SK-MEL-5 (cell line): ENCODE measurements at regions not wholly inside any gene's neighbourhood (a gene's known extent, or its start where the extent isn't known, plus 50 kb on each side); places are given as distances from the start of the nearest gene placed in this dataset.

ENCODE experiments used
- DNase-seq: peaks from one replicate; pipeline ENCODE4 v3.0.0-alpha.2; 2016; ENCODE audit warnings: low read depth, low spot score
- in situ Hi-C: cut with HindIII; loops from 2 replicates; pipeline ENCODE4 v1.10.0; 2016; ENCODE audit warnings: low sequenced_read_pairs, high pct_unique_total_duplicates, low pct_unique_long_range_greater_than_20kb

DNA sequence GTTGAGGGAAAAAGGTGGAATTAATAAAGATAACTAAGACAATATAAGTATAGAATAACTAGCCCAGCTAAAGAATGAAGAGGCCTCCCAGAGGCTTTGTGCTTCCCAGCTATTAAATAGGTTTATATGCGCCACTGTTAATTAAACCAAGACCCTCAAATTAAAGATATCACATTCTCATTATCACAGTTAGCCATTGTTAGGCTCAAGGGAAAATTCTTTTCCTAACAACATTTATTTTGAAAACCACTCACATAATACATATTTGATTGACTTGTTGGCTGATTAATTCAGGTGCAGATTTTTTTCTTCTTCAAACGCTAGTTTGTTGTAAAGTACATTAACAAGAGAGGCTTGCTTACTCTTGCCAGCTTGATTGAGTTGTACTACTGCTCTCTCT is 216.8 kb upstream of the TRAM1L1 start:
- in situ Hi-C loops = no loop called here
- no peak for DNase-seq

GRCh38 chr4:117311215-117311614 is 225.8 kb upstream of the TRAM1L1 start:
- in situ Hi-C loops = no loop called here
- DNase-seq = no peak

- in situ Hi-C loops = no loop called here
- no peak for DNase-seq
Measured at GRCh38 chr4:117311989-117312388, 226.6 kb upstream of the TRAM1L1 start.

DNA sequence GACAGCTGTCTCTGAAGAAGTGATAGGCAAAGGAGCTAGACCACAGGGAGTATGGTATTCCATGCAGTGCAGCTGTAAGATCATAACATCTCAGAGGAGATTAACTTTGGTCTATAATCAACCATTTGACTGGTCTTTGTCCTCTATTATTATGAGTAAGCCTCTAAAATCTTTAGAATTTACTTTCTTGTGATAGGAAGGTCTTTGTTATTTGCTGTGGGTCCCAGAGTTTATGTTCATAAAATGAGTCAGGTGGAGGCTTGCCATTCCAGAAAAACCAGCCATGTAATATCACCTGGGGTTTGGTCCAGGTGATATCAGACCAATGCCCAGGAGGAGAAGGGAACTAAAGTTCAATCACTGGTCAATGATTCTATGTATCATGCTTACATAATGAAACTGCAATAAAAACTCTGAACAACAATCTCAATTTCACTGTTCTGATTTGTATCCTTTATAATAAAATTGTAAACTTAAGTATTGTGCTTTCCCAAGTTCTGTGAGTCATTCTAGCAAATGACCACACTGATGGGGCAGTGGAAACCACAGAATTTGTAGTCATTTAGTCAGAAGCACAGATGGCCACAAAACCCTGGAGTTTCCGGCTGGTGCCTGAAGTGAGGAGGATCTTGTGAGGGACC is 239.6 kb upstream of the TRAM1L1 start:
- in situ Hi-C loops = no loop called here
- DNase-seq = no peak

DNA sequence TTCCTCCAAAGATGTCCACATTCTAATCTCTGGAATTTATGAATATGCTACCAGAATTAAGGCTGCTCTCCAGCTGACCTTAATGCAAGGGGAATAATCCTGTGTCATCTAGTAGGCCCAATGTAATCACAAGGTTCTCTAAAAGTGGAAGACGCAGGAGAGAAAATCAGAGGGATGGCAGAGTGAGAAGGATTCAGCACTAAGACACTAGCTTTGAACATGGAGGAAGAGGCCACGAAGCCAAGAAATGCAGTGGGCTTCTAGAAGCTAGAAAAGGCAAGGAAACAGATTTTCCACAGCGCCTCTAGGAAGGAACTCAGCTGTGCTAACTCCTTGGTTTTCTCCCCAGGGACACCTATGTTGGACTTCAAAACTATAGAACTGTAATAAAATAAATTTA is 240.7 kb upstream of the TRAM1L1 start:
- DNase-seq = no peak
- in situ Hi-C loops = no loop called here

DNA sequence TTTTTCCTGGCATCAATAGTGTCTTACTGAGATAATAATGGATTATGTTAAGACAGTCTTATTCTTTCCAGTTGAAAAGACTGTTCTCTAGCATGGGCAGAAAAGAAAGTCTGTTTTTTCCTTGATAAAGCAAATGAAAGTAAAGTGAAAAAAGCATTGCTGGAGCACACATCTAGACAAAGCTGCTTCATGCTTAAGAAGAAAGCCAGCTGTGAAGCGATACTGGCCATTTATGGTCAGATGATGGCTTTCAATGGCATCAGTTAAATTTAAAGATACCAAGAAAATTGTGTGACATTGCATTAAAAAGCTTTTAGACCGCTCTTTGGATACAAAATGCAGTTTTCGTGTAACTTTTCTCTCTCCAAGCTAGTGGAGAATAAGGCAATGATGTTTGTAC is 242.1 kb upstream of the TRAM1L1 start:
- in situ Hi-C loops = no loop called here
- no peak for DNase-seq

GRCh38 chr4:117328333-117328732 is 243.0 kb upstream of the TRAM1L1 start:
- in situ Hi-C loops = no loop called here
- DNase-seq = no peak

DNA sequence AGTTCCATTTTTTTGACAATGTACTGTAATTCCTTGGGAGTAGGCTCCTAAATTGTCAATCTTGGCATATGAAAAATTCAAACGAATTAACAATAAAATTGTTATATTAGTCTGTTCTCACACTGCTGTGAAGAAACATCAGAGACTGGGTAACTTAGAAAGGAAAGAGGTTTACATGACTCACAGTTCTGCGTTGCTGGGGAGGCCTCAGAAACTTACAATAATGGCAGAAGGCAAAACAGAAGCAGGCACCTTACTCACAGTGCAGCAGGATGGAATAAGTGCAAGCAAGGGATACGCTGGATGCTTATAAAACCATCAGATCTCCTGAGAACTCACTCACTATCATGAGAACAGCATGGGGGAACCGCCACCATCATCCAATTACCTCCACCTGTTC is 246.4 kb upstream of the TRAM1L1 start:
- in situ Hi-C loops = no loop called here
- no peak for DNase-seq

GRCh38 chr4:117334451-117335188 is 249.2 kb upstream of the TRAM1L1 start:
- DNase-seq = no peak
- in situ Hi-C loops = no loop called here

DNA sequence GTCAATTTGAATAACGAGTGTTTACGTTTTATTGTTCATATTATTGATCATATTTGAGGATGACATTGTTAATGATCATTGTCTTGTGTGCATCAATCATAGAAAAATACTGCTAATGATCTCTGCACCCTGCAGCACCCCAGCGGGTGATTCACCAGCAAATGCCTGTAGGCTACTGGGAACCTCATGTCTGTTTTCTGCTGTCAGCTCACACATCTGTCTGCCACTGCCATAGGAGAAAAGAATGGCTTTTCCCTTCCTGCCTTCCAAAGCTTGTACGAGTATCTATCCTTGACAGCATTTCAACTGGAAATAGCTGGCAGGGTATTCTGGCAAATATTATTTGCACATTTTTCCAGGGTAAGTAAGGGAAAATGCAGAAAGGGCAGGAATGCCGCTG is 272.1 kb upstream of the TRAM1L1 start:
- no peak for DNase-seq
- in situ Hi-C loops = no loop called here

DNA sequence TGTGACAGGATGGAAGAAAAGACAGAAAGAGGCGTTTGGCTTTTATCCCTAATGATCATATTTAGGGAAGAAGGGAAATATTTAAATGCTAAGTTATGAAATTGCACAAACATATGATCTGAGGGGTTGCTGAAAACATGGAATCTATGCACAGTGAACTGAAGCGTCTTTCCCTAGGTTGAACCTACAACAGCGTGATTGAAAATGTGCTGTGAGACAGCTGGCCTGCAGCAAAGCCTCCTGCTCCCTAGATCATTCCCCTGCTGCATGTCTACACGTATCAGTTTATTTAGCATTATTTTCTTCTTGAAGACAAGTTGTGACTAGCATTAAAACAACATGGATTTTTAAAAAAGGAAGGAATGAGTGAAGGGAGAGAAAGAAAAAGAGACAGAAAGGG is 272.5 kb upstream of the TRAM1L1 start:
- DNase-seq = no peak
- in situ Hi-C loops = no loop called here

DNA sequence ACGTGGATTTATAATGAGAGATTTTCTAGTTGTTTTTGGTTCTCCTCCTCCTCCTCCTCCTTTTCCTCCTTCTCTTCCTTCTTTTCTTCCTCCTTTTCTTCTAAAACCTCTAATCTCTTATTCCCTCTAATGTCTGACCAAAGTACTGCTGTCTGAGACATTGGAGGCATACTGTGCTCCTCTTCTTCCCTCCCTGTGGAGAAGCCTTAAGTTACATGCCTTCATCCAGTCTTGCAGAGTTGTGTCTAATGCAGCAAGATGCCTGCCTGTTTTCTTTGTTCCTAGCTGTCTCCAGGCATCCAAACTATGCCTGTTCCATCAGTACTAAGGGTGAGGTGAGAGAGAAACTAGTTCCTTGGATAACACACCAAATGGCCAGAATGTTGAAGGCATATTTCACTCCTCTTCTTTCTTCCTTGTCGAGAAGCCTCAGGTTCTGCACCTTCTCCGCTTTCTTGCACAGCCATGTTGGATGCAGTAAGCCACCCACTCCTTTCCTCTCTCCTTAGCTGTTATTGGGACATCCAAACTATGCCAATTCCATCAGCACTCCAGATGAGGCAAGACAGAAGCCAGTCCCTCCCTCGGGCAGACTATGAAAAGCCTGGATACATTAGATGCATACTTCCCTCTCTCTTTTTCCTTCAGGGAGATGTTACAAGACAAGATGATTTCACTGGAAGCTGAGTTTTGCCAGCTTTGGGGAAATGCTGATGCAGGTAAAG is 285.7 kb upstream of the TRAM1L1 start:
- in situ Hi-C loops = no loop called here
- no peak for DNase-seq

- DNase-seq = no peak
- in situ Hi-C loops = no loop called here
Measured at GRCh38 chr4:117375101-117375500, 289.7 kb upstream of the TRAM1L1 start.

DNA sequence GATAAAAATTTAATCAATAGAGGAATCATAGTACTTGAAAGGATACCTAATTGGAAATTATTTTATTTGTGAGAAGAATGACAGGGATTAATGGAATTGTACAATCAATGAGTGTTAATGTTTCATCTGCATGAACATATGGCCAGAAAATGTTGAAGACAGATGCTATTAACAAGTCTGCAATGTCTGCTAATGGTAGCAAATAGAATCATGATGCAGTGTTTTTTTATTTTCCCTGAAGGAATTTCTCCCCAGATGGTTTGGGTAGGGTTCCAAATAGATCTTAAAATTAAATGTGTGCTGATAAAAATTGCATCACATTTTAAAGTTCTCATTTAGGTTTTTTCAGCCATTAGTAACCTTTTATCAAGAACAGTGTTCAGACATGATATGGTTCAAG is 291.3 kb upstream of the TRAM1L1 start:
- DNase-seq = no peak
- in situ Hi-C loops = no loop called here

GRCh38 chr4:117378942-117379341 is 293.6 kb upstream of the TRAM1L1 start:
- in situ Hi-C loops = no loop called here
- no peak for DNase-seq

GRCh38 chr4:117383468-117383867 is 298.1 kb upstream of the TRAM1L1 start:
- DNase-seq = no peak
- in situ Hi-C loops = no loop called here

DNA sequence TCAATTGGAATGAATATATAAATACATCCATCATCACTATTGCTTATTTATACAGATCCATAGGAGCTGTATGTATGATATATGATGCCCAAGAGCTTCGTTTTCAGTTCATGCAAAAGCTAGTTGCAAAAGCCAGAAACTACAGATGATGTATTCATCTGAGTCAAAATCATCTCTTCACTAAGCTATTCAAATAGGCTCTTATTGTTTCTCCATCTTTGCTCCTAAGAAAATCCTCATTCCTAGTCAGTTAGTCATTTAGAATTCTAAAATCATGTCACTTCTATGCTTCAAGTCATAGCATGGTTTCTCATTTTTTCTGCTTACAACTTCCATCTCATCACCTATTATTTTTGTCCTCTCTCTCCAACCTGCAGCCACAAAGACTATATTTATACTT is 300.1 kb upstream of the TRAM1L1 start:
- in situ Hi-C loops = no loop called here
- no peak for DNase-seq

- in situ Hi-C loops = no loop called here
- no peak for DNase-seq
Measured at GRCh38 chr4:117387072-117387471, 301.7 kb upstream of the TRAM1L1 start.
